ENCODE measurements at regions not wholly inside any gene's neighbourhood (a gene's known extent, or its start where the extent isn't known, plus 50 kb on each side); places are given as distances from the start of the nearest gene placed in this dataset.

- 72 to 84% (median 78%) methylated on average over 7 to 9 of the region's 9 CpGs for WGBS, 5 donors
- no peaks in the 10 kb centered on the region for H3K4me1 ChIP-seq
- no peaks in the 10 kb centered on the region for H3K36me3 ChIP-seq
- H3K9me3 ChIP-seq: peaks cover 0 to 45% (median 26%) of the 10 kb centered on the region in 8 donors
- peaks cover 0 to 4% (median 0%) of the 10 kb centered on the region in 7 donors for H3K27me3 ChIP-seq (replicated peaks in 1 of 7)
- DNase-seq: no peak
- intact Hi-C loops (cut with DNase I; ENCODE audit: low total_unique reads): no loop called here
- no peak overlapping the region for H3K4me3 ChIP-seq
- TF ChIP-seq CTCF (IDR thresholded peaks at IDR 0.05 in 8 of 11, conservative IDR thresholded peaks at IDR 0.05 in 3 of 11) (no peak), POLR2AphosphoS5 (IDR thresholded peaks at IDR 0.05) (no peak), POLR2A (IDR thresholded peaks at IDR 0.05) (no peak)
- no peak overlapping the region for H3K27ac ChIP-seq
These were observed 105.9 kb upstream of the C11orf58 start for GRCh38 chr11:16632295-16633200.

- no peaks in the 10 kb centered on the region for H3K36me3 ChIP-seq
- H3K4me1 ChIP-seq: no peaks in the 10 kb centered on the region
- intact Hi-C loops (cut with DNase I; ENCODE audit: low total_unique reads): no loop called here
- H3K4me3 ChIP-seq: no peak overlapping the region
- H3K9me3 ChIP-seq: peaks cover 0 to 26% (median 9%) of the 10 kb centered on the region in 8 donors
- H3K27me3 ChIP-seq (replicated peaks in 1 of 7): peaks cover 0 to 4% (median 0%) of the 10 kb centered on the region in 7 donors
- TF ChIP-seq POLR2A (IDR thresholded peaks at IDR 0.05) (no peak), POLR2AphosphoS5 (IDR thresholded peaks at IDR 0.05) (no peak), CTCF (IDR thresholded peaks at IDR 0.05 in 8 of 11, conservative IDR thresholded peaks at IDR 0.05 in 3 of 11) (no peak)
- no peak overlapping the region for H3K27ac ChIP-seq
- DNase-seq: no peak
These were observed 107.8 kb upstream of the C11orf58 start for GRCh38 chr11:16630651-16631050.

GRCh38 chr11:16618431-16618830, 120.0 kb upstream of the C11orf58 start:
- H3K27ac ChIP-seq: no peak overlapping the region
- DNase-seq: no peak
- WGBS, 5 donors: 78 to 86% (median 84%) methylated on average over 5 of the region's 5 CpGs
- no peak overlapping the region for H3K4me3 ChIP-seq
- intact Hi-C loops (cut with DNase I; ENCODE audit: low total_unique reads): no loop called here
- peaks cover 0 to 70% (median 22%) of the 10 kb centered on the region in 7 donors for H3K27me3 ChIP-seq (replicated peaks in 1 of 7)
- no peaks in the 10 kb centered on the region for H3K36me3 ChIP-seq
- TF ChIP-seq POLR2AphosphoS5 (IDR thresholded peaks at IDR 0.05) (no peak), CTCF (IDR thresholded peaks at IDR 0.05 in 8 of 11, conservative IDR thresholded peaks at IDR 0.05 in 3 of 11) (no peak), POLR2A (IDR thresholded peaks at IDR 0.05) (no peak)
- H3K4me1 ChIP-seq: peaks cover 0 to 13% (median 11%) of the 10 kb centered on the region in 6 donors
- H3K9me3 ChIP-seq: peaks cover 0 to 3% (median 0%) of the 10 kb centered on the region in 8 donors

- H3K27me3 ChIP-seq (replicated peaks in 1 of 7): peaks cover 4 to 93% (median 48%) of the 10 kb centered on the region in 7 donors
- WGBS, 5 donors: 43 to 90% (median 65%) methylated on average over 2 of the region's 2 CpGs
- intact Hi-C loops (cut with DNase I; ENCODE audit: low total_unique reads): no loop called here
- H3K36me3 ChIP-seq: no peaks in the 10 kb centered on the region
- H3K4me3 ChIP-seq: no peak overlapping the region
- H3K9me3 ChIP-seq: peaks cover 0 to 4% (median 0%) of the 10 kb centered on the region in 8 donors
- no peak for TF ChIP-seq POLR2AphosphoS5 (IDR thresholded peaks at IDR 0.05)
- no peak for TF ChIP-seq CTCF (IDR thresholded peaks at IDR 0.05 in 8 of 11, conservative IDR thresholded peaks at IDR 0.05 in 3 of 11)
- TF ChIP-seq POLR2A (IDR thresholded peaks at IDR 0.05): no peak
- peaks cover 0 to 33% (median 18%) of the 10 kb centered on the region in 6 donors for H3K4me1 ChIP-seq
- no peak overlapping the region for H3K27ac ChIP-seq
- no peak for DNase-seq
These were observed 123.0 kb upstream of the C11orf58 start for GRCh38 chr11:16615480-16615879.

All from spleen (tissue), 11 donors.